ENCODE measurements at regions not wholly inside any gene's neighbourhood (a gene's known extent, or its start where the extent isn't known, plus 50 kb on each side); places are given as distances from the start of the nearest gene placed in this dataset.
A peak's percentile ranks its signal among the peaks of the same experiment; 100 is the strongest.

GRCh38 chr9:103992938-103993579 is 101.0 kb upstream of the SMC2 start:
- Mint-ChIP-seq H3K4me3 (no peak overlapping the region), H3K27ac (no peak overlapping the region), H3K4me1 (peaks cover 6% of the 10 kb centered on the region), H3K9me3 (no peaks in the 10 kb centered on the region), H3K36me3 (no peaks in the 10 kb centered on the region)
- ATAC-seq, result no peak
- DNase-seq (ENCODE audit: low spot score in 2 of 2), result no peak

GRCh38 chr9:103997856-103998370 is 96.2 kb upstream of the SMC2 start:
- no peaks in the 10 kb centered on the region for H3K9me3 Mint-ChIP-seq
- H3K4me3 Mint-ChIP-seq, result no peak overlapping the region
- no peaks in the 10 kb centered on the region for H3K36me3 Mint-ChIP-seq
- ATAC-seq (no peak), DNase-seq (ENCODE audit: low spot score in 2 of 2) (no peak)
- H3K27ac Mint-ChIP-seq, result no peak overlapping the region
- no peaks in the 10 kb centered on the region for H3K4me1 Mint-ChIP-seq

GRCh38 chr9:103999375-104000062 is 94.6 kb upstream of the SMC2 start:
- Mint-ChIP-seq H3K4me3 (no peak overlapping the region), H3K4me1 (no peaks in the 10 kb centered on the region), H3K9me3 (no peaks in the 10 kb centered on the region), H3K27ac (no peak overlapping the region), H3K36me3 (no peaks in the 10 kb centered on the region)
- DNase-seq (ENCODE audit: low spot score in 2 of 2) (no peak), ATAC-seq (no peak)

- DNase-seq (ENCODE audit: low spot score in 2 of 2) (no peak), ATAC-seq (peak; percentile 24)
- Mint-ChIP-seq H3K9me3 (no peaks in the 10 kb centered on the region), H3K36me3 (no peaks in the 10 kb centered on the region), H3K4me1 (no peaks in the 10 kb centered on the region), H3K4me3 (no peak overlapping the region), H3K27ac (no peak overlapping the region)
Measured at GRCh38 chr9:104009826-104010225, 84.3 kb upstream of the SMC2 start.

DNA sequence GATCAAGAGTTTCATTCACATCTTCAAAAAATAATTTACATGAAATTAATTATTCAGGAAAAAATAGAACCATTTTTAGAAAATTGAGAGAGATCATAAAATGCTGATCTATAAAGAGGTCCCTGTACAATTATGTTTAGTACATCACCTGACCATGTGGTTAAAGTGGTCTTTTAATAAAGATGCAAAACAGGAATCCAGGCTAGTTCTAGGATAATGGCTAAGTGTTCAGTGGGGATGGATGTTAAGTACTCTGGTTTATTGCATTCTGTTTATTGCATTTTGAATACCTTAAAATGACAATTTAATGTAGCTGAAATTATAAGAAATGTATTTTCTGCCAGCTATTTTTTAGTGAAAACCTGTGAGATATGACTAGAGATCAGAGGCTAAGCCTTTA is 72.0 kb upstream of the SMC2 start:
- Mint-ChIP-seq H3K4me3 (no peak overlapping the region), H3K9me3 (no peaks in the 10 kb centered on the region), H3K36me3 (no peaks in the 10 kb centered on the region), H3K27ac (no peak overlapping the region), H3K4me1 (peaks cover 3% of the 10 kb centered on the region)
- DNase-seq (ENCODE audit: low spot score in 2 of 2) (no peak), ATAC-seq (no peak)

DNA sequence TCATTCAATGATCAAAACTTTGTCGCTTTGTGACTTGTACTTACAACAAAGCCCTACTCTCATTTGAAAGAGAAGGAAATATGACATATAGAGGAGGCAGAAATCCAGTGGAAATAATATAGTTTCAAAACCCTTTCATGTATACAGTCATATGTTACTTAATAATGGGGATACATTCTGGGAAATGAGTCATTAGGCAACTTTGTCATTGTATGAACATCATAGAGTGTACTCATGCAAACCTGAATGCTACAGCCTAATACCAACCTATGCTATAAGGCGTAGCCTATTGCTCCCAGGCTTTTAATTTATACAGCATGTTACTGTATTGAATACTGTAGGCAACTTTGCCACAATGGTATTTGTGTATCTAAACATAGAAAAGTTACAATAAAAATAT is 69.0 kb upstream of the SMC2 start:
- H3K9me3 Mint-ChIP-seq, result no peaks in the 10 kb centered on the region
- no peaks in the 10 kb centered on the region for H3K36me3 Mint-ChIP-seq
- no peak overlapping the region for H3K27ac Mint-ChIP-seq
- ATAC-seq (no peak), DNase-seq (ENCODE audit: low spot score in 2 of 2) (no peak)
- no peak overlapping the region for H3K4me3 Mint-ChIP-seq
- H3K4me1 Mint-ChIP-seq, result peaks cover 26% of the 10 kb centered on the region

GRCh38 chr9:104025945-104026344 is 68.2 kb upstream of the SMC2 start:
- no peak overlapping the region for H3K4me3 Mint-ChIP-seq
- no peak for ATAC-seq

DNA sequence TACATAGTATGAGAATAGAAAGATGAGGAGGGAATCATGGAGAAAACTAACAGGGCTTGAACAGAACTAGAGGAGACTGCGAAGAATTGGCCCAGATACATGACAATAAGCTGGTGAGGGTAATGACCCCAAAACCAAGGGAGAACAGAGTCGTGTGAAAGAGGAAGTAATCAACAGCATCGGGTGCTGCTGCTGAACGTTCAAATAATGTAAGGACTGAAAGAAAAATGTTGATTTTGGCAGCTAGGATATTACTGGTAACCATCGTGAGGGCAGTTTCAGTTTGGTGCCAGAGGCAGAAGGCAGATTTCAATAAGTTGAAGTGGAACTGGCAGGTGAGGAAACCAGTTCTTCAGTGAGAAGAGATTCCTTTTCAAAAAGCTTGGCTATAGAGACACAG is 66.8 kb upstream of the SMC2 start:
- no peaks in the 10 kb centered on the region for H3K36me3 Mint-ChIP-seq
- no peak overlapping the region for H3K4me3 Mint-ChIP-seq
- DNase-seq (ENCODE audit: low spot score in 2 of 2), result no peak
- no peaks in the 10 kb centered on the region for H3K9me3 Mint-ChIP-seq
- H3K27ac Mint-ChIP-seq, result no peak overlapping the region
- peaks cover 26% of the 10 kb centered on the region for H3K4me1 Mint-ChIP-seq
- ATAC-seq, result no peak

More at GRCh38 chr9:104025945-104026344, 68.2 kb upstream of the SMC2 start:
- Mint-ChIP-seq H3K27ac (no peak overlapping the region), H3K36me3 (no peaks in the 10 kb centered on the region), H3K9me3 (no peaks in the 10 kb centered on the region), H3K4me1 (peaks cover 26% of the 10 kb centered on the region)
- no peak for DNase-seq (ENCODE audit: low spot score in 2 of 2)

GRCh38 chr9:104028827-104029226 is 65.3 kb upstream of the SMC2 start:
- no peaks in the 10 kb centered on the region for H3K36me3 Mint-ChIP-seq
- no peaks in the 10 kb centered on the region for H3K9me3 Mint-ChIP-seq
- ATAC-seq, result peak; percentile 89
- no peak overlapping the region for H3K4me3 Mint-ChIP-seq
- no peak overlapping the region for H3K27ac Mint-ChIP-seq
- peaks cover 26% of the 10 kb centered on the region for H3K4me1 Mint-ChIP-seq
- no peak for DNase-seq (ENCODE audit: low spot score in 2 of 2)
